ENCODE measurements at regions not wholly inside any gene's neighbourhood (a gene's known extent, or its start where the extent isn't known, plus 50 kb on each side); places are given as distances from the start of the nearest gene placed in this dataset.

GRCh38 chr7:17697128-17697881, 243.0 kb downstream of the SNX13 start:
- FAIRE-seq = no peak

DNA sequence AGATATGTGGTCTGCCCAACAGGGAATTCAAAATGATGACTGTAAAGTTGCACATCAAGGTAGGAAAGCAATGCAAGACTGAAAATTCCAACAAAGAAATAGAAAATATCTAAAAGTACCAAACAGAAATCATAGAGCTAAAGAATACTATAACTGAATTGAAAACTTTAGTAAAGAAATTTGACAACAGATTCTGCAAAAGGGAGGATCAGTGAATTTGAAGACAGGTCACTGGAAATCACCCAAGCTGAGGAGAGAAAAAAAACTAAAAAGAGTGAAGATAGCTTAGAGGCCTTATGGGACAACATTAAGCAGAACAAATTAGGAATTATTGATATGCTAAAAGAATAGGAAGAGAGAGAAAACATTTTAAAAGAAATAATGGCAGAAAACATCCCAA, 240.6 kb downstream of the SNX13 start:
- FAIRE-seq = no peak

- no peak for FAIRE-seq
These were observed 240.2 kb downstream of the SNX13 start for GRCh38 chr7:17700138-17700537.

- FAIRE-seq = no peak
These were observed 234.0 kb downstream of the SNX13 start for GRCh38 chr7:17706275-17706674.

DNA sequence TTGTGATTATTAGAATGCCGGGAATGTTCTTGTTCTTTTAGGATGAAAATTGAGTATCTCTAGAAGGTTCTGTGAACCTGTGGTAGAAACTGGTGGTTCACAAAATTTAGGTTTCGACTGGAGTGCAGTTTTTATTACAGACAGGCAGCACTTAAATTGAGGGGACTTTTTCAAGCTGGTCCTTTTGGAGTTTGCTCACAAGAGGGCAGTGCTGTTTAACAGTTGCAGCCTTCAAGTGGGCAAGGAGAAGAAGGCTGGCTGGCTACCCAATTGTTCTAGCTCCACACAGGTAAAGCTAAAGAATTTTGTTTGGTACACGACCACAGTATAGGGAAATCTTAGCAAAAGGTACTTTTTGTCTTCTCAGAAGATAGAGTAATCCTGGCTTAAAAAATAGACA, 233.6 kb downstream of the SNX13 start:
- FAIRE-seq = no peak

DNA sequence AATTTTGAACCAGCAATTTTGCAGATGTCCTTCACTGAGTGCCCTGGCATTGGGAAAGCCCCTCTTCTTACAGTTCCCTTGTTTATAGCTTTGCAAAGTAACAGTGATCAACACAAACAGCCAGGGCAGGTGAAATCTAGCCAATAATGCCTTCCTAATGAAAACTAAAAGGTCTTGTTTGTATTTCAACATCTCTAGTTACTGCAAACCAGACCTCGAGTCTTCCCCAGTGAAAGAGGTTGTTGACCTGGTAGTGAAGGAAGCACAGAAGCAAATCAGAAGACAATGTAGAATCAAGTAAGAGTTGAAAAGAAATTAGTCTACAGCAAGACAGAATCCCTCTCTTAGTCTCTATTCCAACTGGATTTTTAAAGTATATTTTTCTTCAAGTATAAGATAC, 231.2 kb downstream of the SNX13 start:
- no peak for FAIRE-seq

GRCh38 chr7:17709599-17709998, 230.7 kb downstream of the SNX13 start:
- no peak for FAIRE-seq

DNA sequence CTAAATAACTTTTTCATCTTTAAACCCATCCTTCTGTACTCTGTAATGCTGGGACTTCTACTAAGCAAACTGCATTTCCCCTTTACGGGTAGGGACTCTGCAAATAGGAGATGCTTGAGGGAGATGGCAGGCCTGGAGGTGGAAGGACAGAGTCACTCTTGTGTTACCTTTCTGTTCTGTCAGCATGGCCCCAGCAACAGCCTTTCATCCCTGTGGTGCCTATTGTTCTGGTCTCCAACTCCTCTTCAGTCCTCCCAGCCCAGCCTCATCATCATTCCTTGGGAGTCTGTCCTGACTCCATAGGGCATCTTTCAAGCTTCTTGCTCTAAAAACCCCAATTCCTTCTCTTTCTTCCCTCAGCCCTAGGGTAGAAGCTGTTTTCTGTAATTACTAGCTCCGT, 230.0 kb downstream of the SNX13 start:
- no peak for FAIRE-seq

GRCh38 chr7:17713584-17713983, 226.7 kb downstream of the SNX13 start:
- no peak for FAIRE-seq

- FAIRE-seq = no peak
These were observed 223.5 kb downstream of the SNX13 start for GRCh38 chr7:17716816-17717215.

- no peak for FAIRE-seq
These were observed 220.3 kb downstream of the SNX13 start for GRCh38 chr7:17719998-17720397.

- no peak for FAIRE-seq
These were observed 218.5 kb downstream of the SNX13 start for GRCh38 chr7:17721736-17722285.

GRCh38 chr7:17722798-17723197, 217.5 kb downstream of the SNX13 start:
- FAIRE-seq = no peak

GRCh38 chr7:17725821-17726220, 214.5 kb downstream of the SNX13 start:
- FAIRE-seq = no peak

GRCh38 chr7:17732083-17732482, 208.2 kb downstream of the SNX13 start:
- no peak for FAIRE-seq

Data from endometrium (tissue), 2 donors.